Stomach (tissue), 8 donors: ENCODE measurements at regions not wholly inside any gene's neighbourhood (a gene's known extent, or its start where the extent isn't known, plus 50 kb on each side); places are given as distances from the start of the nearest gene placed in this dataset.

ENCODE experiments used
- DNase-seq, 2 donors: peaks; one replicate each; pipeline versions ENCODE4 v3.0.0 to v3.0.0-alpha.2; 2013 to 2019
- H3K27ac ChIP-seq, 5 donors: fragments of 200-600 bp in 4 of 5; sonication (generic) in 4 of 5; one replicate each; pipeline ENCODE4 v1.5.1; 2013 to 2019; ENCODE audit warnings: mild to moderate bottlenecking in 1 of 5, moderate library complexity in 1 of 5
- H3K27me3 ChIP-seq, 3 donors: fragments of 200-600 bp; sonication (generic); one replicate each; pipeline ENCODE4 v1.5.1; 2017 to 2019; ENCODE audit warnings: mixed run types in 1 of 3
- H3K36me3 ChIP-seq, 4 donors: fragments of 200-600 bp; sonication (generic); 1 replicate in 3 of 4; 2 replicates in 1 of 4; pipeline ENCODE4 v1.5.1; 2016 to 2019
- H3K4me1 ChIP-seq, 4 donors: fragments of 200-600 bp; sonication (generic); one replicate each; pipeline ENCODE4 v1.5.1; 2016 to 2019
- H3K4me3 ChIP-seq, 4 donors: fragments of 200-600 bp; sonication (generic) in 3 of 4; one replicate each; pipeline ENCODE4 v1.5.1; 2016 to 2019; ENCODE audit warnings: mild to moderate bottlenecking in 1 of 4
- H3K9me3 ChIP-seq, 4 donors: fragments of 200-600 bp; sonication (generic); one replicate each; pipeline ENCODE4 v1.5.1; 2016 to 2019
- CTCF ChIP-seq, 7 experiments: fragments of 450-650 bp in 4 of 7; fragments of 200-600 bp in 3 of 7; sonication (generic) in 3 of 7; IDR thresholded peaks; one replicate each; pipeline ENCODE4 v1.5.1; 2016 to 2019; ENCODE audit warnings: antibody characterized with exemption in 7 of 7, control low read depth in 2 of 7, mild to moderate bottlenecking in 1 of 7
- EP300 ChIP-seq: sonication (generic); formaldehyde crosslinking; IDR thresholded peaks from one replicate; pipeline ENCODE4 v1.6.1; 2017; ENCODE audit warnings: antibody characterized with exemption
- POLR2A ChIP-seq, 4 donors: fragments of 450-650 bp; IDR thresholded peaks; one replicate each; pipeline ENCODE4 v1.6.1; 2016; ENCODE audit warnings: antibody characterized with exemption in 4 of 4, control low read depth in 2 of 4, mild to moderate bottlenecking in 1 of 4, moderate library complexity in 1 of 4
- POLR2AphosphoS5 ChIP-seq, 3 donors: sonication (generic); formaldehyde crosslinking; IDR thresholded peaks; one replicate each; pipeline ENCODE4 v1.6.1; 2016; ENCODE audit warnings: antibody characterized with exemption in 3 of 3
- WGBS, 5 donors: extraction: QIAGEN DNeasy Blood & Tissue Kit in 3 of 5; methylation state at CpG; one replicate each; pipeline versions ENCODE4 v1.1.5 to v1.1.7; 2013 to 2018; 5-methylcytosine and 5-hydroxymethylcytosine counted together
- intact Hi-C: fragments of 100-400 bp; cut with DNase I; formaldehyde crosslinking; loops from one replicate; pipeline ENCODE4 v1.15.1; 2023; ENCODE audit warnings: low total_unique reads
- donor health status: healthy with polysubstance abuse.
- donor health status: Bipolar disorder and iron deficiency.
- donor health status: healthy.

- H3K27ac ChIP-seq: no peak overlapping the region
- no peak overlapping the region for H3K4me3 ChIP-seq
- H3K9me3 ChIP-seq: no peaks in the 10 kb centered on the region
- H3K4me1 ChIP-seq: no peaks in the 10 kb centered on the region
- DNase-seq: no peak
- no peaks in the 10 kb centered on the region for H3K36me3 ChIP-seq
- WGBS, 5 donors: 75 to 95% (median 89%) methylated on average over 3 of the region's 3 CpGs
- H3K27me3 ChIP-seq: no peaks in the 10 kb centered on the region
- TF ChIP-seq EP300: no peak
- TF ChIP-seq CTCF (IDR thresholded peaks at IDR 0.05): no peak
- intact Hi-C loops: no loop called here
Observed at GRCh38 chr2:30038419-30038818, 108.4 kb upstream of the YPEL5 start.

- Histone ChIP-seq H3K36me3 (no peaks in the 10 kb centered on the region), H3K9me3 (no peaks in the 10 kb centered on the region), H3K4me1 (no peaks in the 10 kb centered on the region), H3K27me3 (no peaks in the 10 kb centered on the region), H3K27ac (no peak overlapping the region), H3K4me3 (no peak overlapping the region)
- no peak for DNase-seq
- TF ChIP-seq CTCF (IDR thresholded peaks at IDR 0.05) (no peak), POLR2A (IDR thresholded peaks at IDR 0.05) (no peak), EP300 (no peak), POLR2AphosphoS5 (IDR thresholded peaks at IDR 0.05) (no peak)
- intact Hi-C loops: no loop called here
- WGBS, 5 donors: 54 to 88% (median 67%) methylated on average over 1 of the region's 1 CpG
Observed at GRCh38 chr2:30039101-30039500, 107.7 kb upstream of the YPEL5 start.

- H3K27me3 ChIP-seq: peaks cover 0 to 3% (median 0%) of the 10 kb centered on the region in 3 donors
- intact Hi-C loops: no loop called here
- no peaks in the 10 kb centered on the region for H3K9me3 ChIP-seq
- no peaks in the 10 kb centered on the region for H3K36me3 ChIP-seq
- no peak overlapping the region for H3K27ac ChIP-seq
- 34 to 63% (median 40%) methylated on average over 1 of the region's 1 CpG for WGBS, 5 donors
- no peak for DNase-seq
- H3K4me3 ChIP-seq: no peak overlapping the region
- no peaks in the 10 kb centered on the region for H3K4me1 ChIP-seq
- TF ChIP-seq EP300: no peak
- no peak for TF ChIP-seq POLR2AphosphoS5 (IDR thresholded peaks at IDR 0.05)
- no peak for TF ChIP-seq POLR2A (IDR thresholded peaks at IDR 0.05)
- no peak for TF ChIP-seq CTCF (IDR thresholded peaks at IDR 0.05)
Observed at GRCh38 chr2:30040147-30040546, 106.7 kb upstream of the YPEL5 start.

GRCh38 chr2:30041884-30042283 is 104.9 kb upstream of the YPEL5 start:
- no peak overlapping the region for H3K27ac ChIP-seq

More at GRCh38 chr2:30041884-30042283, 104.9 kb upstream of the YPEL5 start:
- TF ChIP-seq EP300 (no peak), POLR2AphosphoS5 (IDR thresholded peaks at IDR 0.05) (no peak), CTCF (IDR thresholded peaks at IDR 0.05) (no peak), POLR2A (IDR thresholded peaks at IDR 0.05) (no peak)
- intact Hi-C loops: no loop called here
- Histone ChIP-seq H3K4me1 (no peaks in the 10 kb centered on the region), H3K4me3 (no peak overlapping the region), H3K36me3 (no peaks in the 10 kb centered on the region), H3K9me3 (no peaks in the 10 kb centered on the region), H3K27me3 (peaks cover 0 to 3% (median 0%) of the 10 kb centered on the region in 3 donors)
- no peak for DNase-seq
- 70 to 84% (median 78%) methylated on average over 5 of the region's 5 CpGs for WGBS, 5 donors
